PFSK-1 (cell line): ENCODE measurements at regions not wholly inside any gene's neighbourhood (a gene's known extent, or its start where the extent isn't known, plus 50 kb on each side); places are given as distances from the start of the nearest gene placed in this dataset.

ENCODE experiments used
- POLR2AphosphoS5 ChIP-seq: IDR thresholded peaks from 2 replicates; pipeline ENCODE4 v1.6.1; 2012; ENCODE audit warnings: low read depth, mild to moderate bottlenecking, control low read depth, low read length, moderate library complexity
- SIN3A ChIP-seq: IDR thresholded peaks from 2 replicates; pipeline ENCODE4 v1.6.1; 2012; ENCODE audit warnings: mild to moderate bottlenecking, low read length, moderate library complexity, borderline replicate concordance; ENCODE audit not compliant: insufficient read depth
- TAF1 ChIP-seq: IDR thresholded peaks from 2 replicates; pipeline ENCODE4 v1.6.1; 2012; ENCODE audit warnings: low read length, control low read depth, borderline replicate concordance; ENCODE audit not compliant: insufficient read depth
- TF ChIP-seq, protein P1 (sequence below), 2 experiments: IDR thresholded peaks; 2 replicates each; pipeline versions ENCODE4 v1.6.1 to v1.8.0; 2011 to 2012; ENCODE audit warnings: low read depth in 2 of 2, low read length in 2 of 2, control low read depth in 1 of 2, inconsistent platforms in 1 of 2, mild to moderate bottlenecking in 1 of 2, moderate library complexity in 1 of 2; ENCODE audit not compliant: insufficient read depth in 1 of 2

DNA sequence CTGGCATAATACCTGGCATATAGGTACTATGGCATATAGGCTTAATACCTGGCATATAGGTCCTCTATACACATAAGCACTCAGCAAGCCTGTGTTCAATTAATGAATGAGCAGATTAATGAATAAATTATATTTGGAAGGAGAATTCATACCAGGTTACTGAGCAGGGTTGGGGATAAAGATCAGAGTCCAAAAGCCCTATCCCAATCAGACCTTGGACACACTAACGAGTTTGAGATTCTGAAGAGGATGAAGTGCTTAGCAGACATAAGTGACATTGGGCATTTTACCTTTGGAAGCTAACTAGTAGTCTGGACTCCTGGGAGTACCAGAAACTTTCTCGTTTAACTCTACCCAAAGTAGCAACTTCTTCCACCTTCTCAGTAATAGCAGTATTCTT is 63.3 kb upstream of the ARHGAP29 start:
- TF ChIP-seq POLR2AphosphoS5 (no peak), SIN3A (no peak), TAF1 (no peak)
- TF ChIP-seq, protein P1, sequence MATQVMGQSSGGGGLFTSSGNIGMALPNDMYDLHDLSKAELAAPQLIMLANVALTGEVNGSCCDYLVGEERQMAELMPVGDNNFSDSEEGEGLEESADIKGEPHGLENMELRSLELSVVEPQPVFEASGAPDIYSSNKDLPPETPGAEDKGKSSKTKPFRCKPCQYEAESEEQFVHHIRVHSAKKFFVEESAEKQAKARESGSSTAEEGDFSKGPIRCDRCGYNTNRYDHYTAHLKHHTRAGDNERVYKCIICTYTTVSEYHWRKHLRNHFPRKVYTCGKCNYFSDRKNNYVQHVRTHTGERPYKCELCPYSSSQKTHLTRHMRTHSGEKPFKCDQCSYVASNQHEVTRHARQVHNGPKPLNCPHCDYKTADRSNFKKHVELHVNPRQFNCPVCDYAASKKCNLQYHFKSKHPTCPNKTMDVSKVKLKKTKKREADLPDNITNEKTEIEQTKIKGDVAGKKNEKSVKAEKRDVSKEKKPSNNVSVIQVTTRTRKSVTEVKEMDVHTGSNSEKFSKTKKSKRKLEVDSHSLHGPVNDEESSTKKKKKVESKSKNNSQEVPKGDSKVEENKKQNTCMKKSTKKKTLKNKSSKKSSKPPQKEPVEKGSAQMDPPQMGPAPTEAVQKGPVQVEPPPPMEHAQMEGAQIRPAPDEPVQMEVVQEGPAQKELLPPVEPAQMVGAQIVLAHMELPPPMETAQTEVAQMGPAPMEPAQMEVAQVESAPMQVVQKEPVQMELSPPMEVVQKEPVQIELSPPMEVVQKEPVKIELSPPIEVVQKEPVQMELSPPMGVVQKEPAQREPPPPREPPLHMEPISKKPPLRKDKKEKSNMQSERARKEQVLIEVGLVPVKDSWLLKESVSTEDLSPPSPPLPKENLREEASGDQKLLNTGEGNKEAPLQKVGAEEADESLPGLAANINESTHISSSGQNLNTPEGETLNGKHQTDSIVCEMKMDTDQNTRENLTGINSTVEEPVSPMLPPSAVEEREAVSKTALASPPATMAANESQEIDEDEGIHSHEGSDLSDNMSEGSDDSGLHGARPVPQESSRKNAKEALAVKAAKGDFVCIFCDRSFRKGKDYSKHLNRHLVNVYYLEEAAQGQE (IDR thresholded peaks at IDR 0.05; ENCODE audit: insufficient read depth in 1 of 2, low read depth in 2 of 2, low read length in 2 of 2), result no peak
